Naive thymus-derived CD8-positive, alpha-beta T cell (primary cell): ENCODE measurements at regions not wholly inside any gene's neighbourhood (a gene's known extent, or its start where the extent isn't known, plus 50 kb on each side); places are given as distances from the start of the nearest gene placed in this dataset.

ENCODE experiments used
- ATAC-seq, 2 donors: fragments of 150-1000 bp; cut with Tn5 transposase in 1 of 2; sonication (Bioruptor Pico), chemical (Tn5 transposase) in 1 of 2; 1 replicate in 1 of 2; 2 replicates in 1 of 2; pipeline ENCODE4 v1.10.0; 2021; ENCODE audit warnings: mild to moderate bottlenecking in 2 of 2, moderate library complexity in 2 of 2
- POLR2A ChIA-PET: fragments of 350-600 bp; sonication (Branson Sonifier 250); formaldehyde crosslinking; loops from one replicate; lab custom pipeline; 2021; ENCODE audit warnings: antibody characterized with exemption; lab: Charles Lee
- DNase-seq, 10 donors: peaks; one replicate each; pipeline versions ENCODE4 v3.0.0 to v3.0.0-alpha.2; 2020 to 2022
- H3K27ac Mint-ChIP-seq, 10 donors: one replicate each; pipeline ENCODE4 v1.8.0; 2020 to 2022; ENCODE audit warnings: mild to moderate bottlenecking in 10 of 10, mixed read lengths in 10 of 10, moderate library complexity in 4 of 10, inconsistent platforms in 1 of 10
- H3K27me3 Mint-ChIP-seq, 5 donors: one replicate each; pipeline ENCODE4 v1.8.0; 2021 to 2022; ENCODE audit warnings: mixed read lengths in 5 of 5
- H3K36me3 Mint-ChIP-seq, 3 donors: one replicate each; pipeline ENCODE4 v1.8.0; 2020 to 2022; ENCODE audit warnings: mixed read lengths in 3 of 3, mild to moderate bottlenecking in 2 of 3, inconsistent platforms in 1 of 3
- H3K4me1 Mint-ChIP-seq, 4 donors: one replicate each; pipeline ENCODE4 v1.8.0; 2021 to 2022; ENCODE audit warnings: mixed read lengths in 4 of 4
- H3K4me3 Mint-ChIP-seq, 10 donors: one replicate each; pipeline ENCODE4 v1.8.0; 2020 to 2022; ENCODE audit warnings: mild to moderate bottlenecking in 10 of 10, mixed read lengths in 10 of 10, moderate library complexity in 6 of 10, inconsistent platforms in 1 of 10
- H3K9me3 Mint-ChIP-seq, 9 donors: one replicate each; pipeline ENCODE4 v1.8.0; 2020 to 2022; ENCODE audit warnings: mixed read lengths in 9 of 9, mild to moderate bottlenecking in 3 of 9, inconsistent platforms in 1 of 9, moderate library complexity in 1 of 9

GRCh38 chr4:15354371-15355297, 73.2 kb upstream of the C1QTNF7 start:
- DNase-seq: no peak

GRCh38 chr4:15361529-15361928, 66.3 kb upstream of the C1QTNF7 start:
- Mint-ChIP-seq H3K9me3 (peaks cover 0 to 5% (median 0%) of the 10 kb centered on the region in 9 donors), H3K4me1 (peaks cover 0 to 1% (median 0%) of the 10 kb centered on the region in 4 donors), H3K4me3 (no peak overlapping the region), H3K36me3 (peaks cover 0 to 2% (median 0%) of the 10 kb centered on the region in 3 donors), H3K27ac (no peak overlapping the region), H3K27me3 (no peaks in the 10 kb centered on the region)
- POLR2A ChIA-PET: no interaction called here
- DNase-seq (no peak), ATAC-seq (no peak)

More at GRCh38 chr4:15354371-15355297, 73.2 kb upstream of the C1QTNF7 start:
- no peak for ATAC-seq
- Mint-ChIP-seq H3K9me3 (peaks cover 0 to 9% (median 0%) of the 10 kb centered on the region in 9 donors), H3K36me3 (peaks cover 0 to 3% (median 0%) of the 10 kb centered on the region in 3 donors), H3K27ac (no peak overlapping the region), H3K4me3 (no peak overlapping the region), H3K4me1 (peaks cover 2 to 10% (median 3%) of the 10 kb centered on the region in 4 donors), H3K27me3 (peaks cover 0 to 6% (median 0%) of the 10 kb centered on the region in 5 donors)
- POLR2A ChIA-PET: no interaction called here

- Mint-ChIP-seq H3K27me3 (no peaks in the 10 kb centered on the region), H3K36me3 (no peaks in the 10 kb centered on the region), H3K4me3 (no peak overlapping the region), H3K4me1 (peaks cover 0 to 4% (median under 1%) of the 10 kb centered on the region in 4 donors), H3K27ac (no peak overlapping the region), H3K9me3 (no peaks in the 10 kb centered on the region)
- POLR2A ChIA-PET: no interaction called here
- ATAC-seq (no peak), DNase-seq (no peak)
Observed at GRCh38 chr4:15362541-15362940, 65.3 kb upstream of the C1QTNF7 start.

- H3K27me3 Mint-ChIP-seq: no peaks in the 10 kb centered on the region
- no peaks in the 10 kb centered on the region for H3K9me3 Mint-ChIP-seq
- H3K4me3 Mint-ChIP-seq: no peak overlapping the region
- POLR2A ChIA-PET: no interaction called here
- no peak for ATAC-seq
- no peaks in the 10 kb centered on the region for H3K36me3 Mint-ChIP-seq
- no peak for DNase-seq
- peaks cover 0 to 7% (median under 1%) of the 10 kb centered on the region in 4 donors for H3K4me1 Mint-ChIP-seq
- H3K27ac Mint-ChIP-seq: no peak overlapping the region
Observed at GRCh38 chr4:15364183-15364582, 63.6 kb upstream of the C1QTNF7 start.

GRCh38 chr4:15365641-15366040, 62.2 kb upstream of the C1QTNF7 start:
- Mint-ChIP-seq H3K27me3 (no peaks in the 10 kb centered on the region), H3K4me3 (no peak overlapping the region), H3K27ac (no peak overlapping the region), H3K4me1 (peaks cover 0 to 7% (median under 1%) of the 10 kb centered on the region in 4 donors), H3K36me3 (no peaks in the 10 kb centered on the region), H3K9me3 (no peaks in the 10 kb centered on the region)
- POLR2A ChIA-PET: no interaction called here
- no peak for DNase-seq
- no peak for ATAC-seq

- no peaks in the 10 kb centered on the region for H3K27me3 Mint-ChIP-seq
- ATAC-seq (no peak), DNase-seq (no peak)
- H3K4me1 Mint-ChIP-seq: peaks cover 0 to 7% (median under 1%) of the 10 kb centered on the region in 4 donors
- no peak overlapping the region for H3K4me3 Mint-ChIP-seq
- no peak overlapping the region for H3K27ac Mint-ChIP-seq
- H3K9me3 Mint-ChIP-seq: no peaks in the 10 kb centered on the region
- H3K36me3 Mint-ChIP-seq: no peaks in the 10 kb centered on the region
- POLR2A ChIA-PET: no interaction called here
Observed at GRCh38 chr4:15366721-15367120, 61.1 kb upstream of the C1QTNF7 start.

- Mint-ChIP-seq H3K9me3 (no peaks in the 10 kb centered on the region), H3K4me1 (peaks cover 0 to 7% (median under 1%) of the 10 kb centered on the region in 4 donors), H3K4me3 (no peak overlapping the region), H3K27me3 (no peaks in the 10 kb centered on the region), H3K27ac (no peak overlapping the region), H3K36me3 (peaks cover 0 to 3% (median 0%) of the 10 kb centered on the region in 3 donors)
- POLR2A ChIA-PET: no interaction called here
- ATAC-seq (no peak), DNase-seq (no peak)
Observed at GRCh38 chr4:15368856-15369255, 59.0 kb upstream of the C1QTNF7 start.

- Mint-ChIP-seq H3K9me3 (no peaks in the 10 kb centered on the region), H3K27ac (no peak overlapping the region), H3K27me3 (no peaks in the 10 kb centered on the region), H3K36me3 (peaks cover 0 to 3% (median 0%) of the 10 kb centered on the region in 3 donors), H3K4me1 (peaks cover under 1 to 14% (median 2%) of the 10 kb centered on the region in 4 donors), H3K4me3 (no peak overlapping the region)
- POLR2A ChIA-PET: no interaction called here
- ATAC-seq (no peak), DNase-seq (no peak)
Observed at GRCh38 chr4:15370296-15370695, 57.5 kb upstream of the C1QTNF7 start.

- peaks cover 5 to 38% (median 16%) of the 10 kb centered on the region in 4 donors for H3K4me1 Mint-ChIP-seq
- no peaks in the 10 kb centered on the region for H3K9me3 Mint-ChIP-seq
- DNase-seq (no peak), ATAC-seq (no peak)
- no peak overlapping the region for H3K4me3 Mint-ChIP-seq
- POLR2A ChIA-PET: no interaction called here
- H3K27me3 Mint-ChIP-seq: no peaks in the 10 kb centered on the region
- peaks cover 0 to 3% (median 0%) of the 10 kb centered on the region in 3 donors for H3K36me3 Mint-ChIP-seq
- no peak overlapping the region for H3K27ac Mint-ChIP-seq
Observed at GRCh38 chr4:15373363-15373762, 54.5 kb upstream of the C1QTNF7 start.

GRCh38 chr4:15374656-15375055, 53.2 kb upstream of the C1QTNF7 start:
- DNase-seq (no peak), ATAC-seq (no peak)
- Mint-ChIP-seq H3K27ac (peak overlapping the region in 2 of 10 donors; percentile 57 to 61), H3K4me1 (peaks cover 5 to 41% (median 16%) of the 10 kb centered on the region in 4 donors), H3K36me3 (peaks cover 0 to 3% (median 0%) of the 10 kb centered on the region in 3 donors), H3K4me3 (peak overlapping the region in 1 of 10 donors; percentile 8), H3K9me3 (no peaks in the 10 kb centered on the region), H3K27me3 (no peaks in the 10 kb centered on the region)
- POLR2A ChIA-PET: no interaction called here

GRCh38 chr4:15375667-15376066, 52.2 kb upstream of the C1QTNF7 start:
- Mint-ChIP-seq H3K4me1 (peaks cover 5 to 41% (median 16%) of the 10 kb centered on the region in 4 donors), H3K27ac (peak overlapping the region in 8 of 10 donors; percentile 6 to 83 (median 62)), H3K27me3 (no peaks in the 10 kb centered on the region), H3K36me3 (peaks cover 0 to 3% (median 0%) of the 10 kb centered on the region in 3 donors), H3K4me3 (peak overlapping the region in 3 of 10 donors; percentile 0 to 37 (median 2)), H3K9me3 (no peaks in the 10 kb centered on the region)
- ATAC-seq (peak in 1 of 2 donors; percentile 69), DNase-seq (peak in 3 of 10 donors; percentile 4 to 19 (median 10))
- POLR2A ChIA-PET: no interaction called here

- no peak for ATAC-seq
- Mint-ChIP-seq H3K27me3 (no peaks in the 10 kb centered on the region), H3K36me3 (peaks cover 0 to 3% (median 0%) of the 10 kb centered on the region in 3 donors), H3K27ac (peak overlapping the region in 9 of 10 donors; percentile 12 to 83 (median 56)), H3K4me1 (peaks cover 5 to 41% (median 16%) of the 10 kb centered on the region in 4 donors), H3K9me3 (no peaks in the 10 kb centered on the region), H3K4me3 (peak overlapping the region in 3 of 10 donors; percentile 2 to 37 (median 3))
- DNase-seq: no peak
- POLR2A ChIA-PET: no interaction called here
Observed at GRCh38 chr4:15376145-15376544, 51.7 kb upstream of the C1QTNF7 start.

- Mint-ChIP-seq H3K27me3 (no peaks in the 10 kb centered on the region), H3K4me3 (no peak overlapping the region), H3K27ac (peak overlapping the region in 4 of 10 donors; percentile 22 to 81 (median 49)), H3K4me1 (peaks cover 5 to 41% (median 16%) of the 10 kb centered on the region in 4 donors), H3K9me3 (no peaks in the 10 kb centered on the region), H3K36me3 (peaks cover 0 to 3% (median 0%) of the 10 kb centered on the region in 3 donors)
- POLR2A ChIA-PET: no interaction called here
- ATAC-seq: no peak
- no peak for DNase-seq
Observed at GRCh38 chr4:15376594-15376993, 51.2 kb upstream of the C1QTNF7 start.
